ENCODE measurements at regions not wholly inside any gene's neighbourhood (a gene's known extent, or its start where the extent isn't known, plus 50 kb on each side); places are given as distances from the start of the nearest gene placed in this dataset. TPM values are rescaled to one million over a fixed set of nuclear protein-coding genes. Genes with fewer than 3 reads are reported as not detected.
"Not testable (repeated sequence)": the region's sequence is repeated elsewhere in the genome, so short reads cannot be mapped to it uniquely, and the experiment has no call there.

DNA sequence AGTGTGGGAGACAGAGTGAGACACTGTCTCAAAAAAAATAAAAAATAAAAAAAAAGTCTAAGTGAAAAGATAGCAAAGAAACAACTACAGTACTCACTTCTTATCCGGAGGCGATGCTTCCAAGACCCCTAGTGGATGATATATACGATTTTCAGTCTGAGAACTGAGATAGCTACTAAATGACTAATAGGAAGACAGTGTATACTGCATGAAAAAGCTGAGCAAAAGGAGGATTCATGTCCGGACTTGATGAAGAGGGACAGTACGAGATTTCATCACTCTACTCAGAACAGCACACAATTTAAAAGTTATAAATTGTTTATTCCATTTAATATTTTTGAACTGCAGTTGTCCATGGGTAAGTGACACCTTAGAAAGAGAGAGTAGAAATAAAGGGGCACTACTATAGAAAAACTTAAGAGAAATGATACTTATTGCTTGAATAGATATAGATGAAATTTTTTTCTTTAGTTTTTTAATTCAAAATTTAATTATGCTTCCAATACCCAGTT is 190.7 kb downstream of the POTEB3 start:
- BruUV-seq (replicated peaks); POLR2A ChIA-PET; H3K4me1 ChIP-seq (ENCODE audit: insufficient read depth, low read length, poor library complexity, severe bottlenecking); H3K36me3 ChIP-seq (ENCODE audit: insufficient read depth, low read length); H3K9me2 ChIP-seq (ENCODE audit: insufficient read depth, low read length); H3K27ac ChIP-seq (ENCODE audit: low read depth, low read length, poor library complexity, severe bottlenecking); intact Hi-C loops (cut with micrococcal nuclease; ENCODE audit: unreplicated experiment); DNase-seq (ENCODE audit: low spot score); H3K9me3 ChIP-seq (ENCODE audit: low read length); H4K20me1 ChIP-seq (ENCODE audit: insufficient read depth, low read length); H2AFZ ChIP-seq (ENCODE audit: low read length); H3K4me3 ChIP-seq (ENCODE audit: low read depth, low read length, poor library complexity, severe bottlenecking); H3K79me2 ChIP-seq (ENCODE audit: insufficient read depth, low read depth, low read length); CTCF ChIA-PET (ENCODE audit: unreplicated experiment); H3K4me2 ChIP-seq (ENCODE audit: low read length): not testable (repeated sequence)

Small RNA genes lying in the stretch of these regions (small RNA-seq; reads per million reads assigned to genes)
- gene RNU6-1235P = not detected
